Activated T-helper 9 cell treated with anti-CD3 and anti-CD28 coated beads, Interleukin-2, amount 50 U/mL, for 16 hours (primary cell): ENCODE measurements at regions not wholly inside any gene's neighbourhood (a gene's known extent, or its start where the extent isn't known, plus 50 kb on each side); places are given as distances from the start of the nearest gene placed in this dataset.
A peak's percentile ranks its signal among the peaks of the same experiment; 100 is the strongest.
"Not testable (repeated sequence)": the region's sequence is repeated elsewhere in the genome, so short reads cannot be mapped to it uniquely, and the experiment has no call there.

Source experiments
- DNase-seq: peaks from one replicate; pipeline ENCODE4 v3.0.0-alpha.2; 2020; ENCODE audit warnings: low read depth

DNA sequence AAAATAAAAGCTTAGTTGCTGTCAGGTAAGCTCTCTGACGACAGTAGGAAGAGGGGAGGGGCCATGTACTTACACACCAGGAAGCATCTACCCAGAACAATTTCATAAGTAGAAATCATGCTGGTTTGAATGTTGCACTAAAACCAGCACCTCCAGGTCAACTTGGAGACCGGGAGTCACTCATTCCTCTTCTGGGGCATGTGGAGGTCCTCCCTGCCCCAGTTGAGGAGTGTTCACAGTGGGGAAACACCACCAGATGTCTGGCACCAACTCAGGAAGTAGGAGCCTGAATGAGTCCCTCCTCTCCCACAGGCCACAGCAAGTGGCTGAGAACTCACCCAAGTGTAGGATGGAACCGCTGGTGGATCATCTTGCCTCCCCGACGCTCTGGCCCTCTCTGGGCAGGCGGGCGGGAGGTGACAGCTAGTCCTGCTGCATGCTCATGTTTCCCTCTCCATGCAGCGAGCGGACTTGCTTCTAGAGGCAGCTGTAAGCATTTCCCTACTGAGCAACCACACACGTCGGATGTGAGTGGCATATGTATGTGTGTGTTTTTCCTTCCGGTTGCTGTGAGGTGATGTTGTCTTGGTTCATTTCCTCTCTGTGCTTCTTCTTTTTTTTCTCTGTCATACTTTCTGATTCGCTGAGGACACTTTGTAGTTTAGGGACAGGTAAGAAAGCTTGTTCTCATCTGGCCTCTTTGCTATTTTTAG lies 149.5 kb upstream of the NEDD9 start:
- DNase-seq, result peak; percentile 52

DNA sequence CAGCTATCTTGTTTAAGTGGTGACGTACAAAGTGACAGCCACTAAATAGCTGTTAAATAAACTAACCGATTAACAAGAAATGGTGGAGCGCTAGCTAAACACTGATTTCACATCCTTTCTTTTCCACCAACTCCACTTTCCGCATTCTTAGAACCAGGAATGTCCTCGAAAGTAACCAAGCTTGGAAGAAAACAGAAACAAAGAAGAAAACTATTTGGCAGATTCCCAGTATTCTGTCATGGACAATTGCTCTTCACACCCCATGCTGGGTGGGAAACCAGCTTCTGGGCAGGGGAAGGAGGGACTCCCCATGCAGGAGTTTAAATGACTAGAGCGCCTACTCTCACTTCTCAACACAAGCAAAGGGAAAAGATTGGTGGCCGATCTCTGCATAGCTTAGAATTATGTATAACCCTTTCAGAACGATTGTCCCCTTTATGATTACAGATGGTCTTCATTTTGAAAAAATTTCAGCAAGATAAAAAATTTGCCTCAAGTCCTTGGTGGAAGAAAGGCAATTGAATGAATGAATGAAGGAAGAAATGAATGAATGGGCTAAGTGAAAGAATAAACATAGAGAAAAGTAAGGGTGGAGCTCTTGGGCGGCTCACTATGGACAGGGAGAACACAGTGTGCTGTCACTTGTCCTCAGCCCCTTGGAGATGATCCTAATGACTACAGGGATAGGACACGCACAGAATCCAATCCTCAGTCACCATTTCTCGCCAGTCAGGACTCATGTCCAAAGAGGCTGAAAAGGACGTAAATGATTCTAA lies 148.7 kb upstream of the NEDD9 start:
- no peak for DNase-seq

GRCh38 chr6:11380549-11380948 lies 148.1 kb upstream of the NEDD9 start:
- no peak for DNase-seq

DNA sequence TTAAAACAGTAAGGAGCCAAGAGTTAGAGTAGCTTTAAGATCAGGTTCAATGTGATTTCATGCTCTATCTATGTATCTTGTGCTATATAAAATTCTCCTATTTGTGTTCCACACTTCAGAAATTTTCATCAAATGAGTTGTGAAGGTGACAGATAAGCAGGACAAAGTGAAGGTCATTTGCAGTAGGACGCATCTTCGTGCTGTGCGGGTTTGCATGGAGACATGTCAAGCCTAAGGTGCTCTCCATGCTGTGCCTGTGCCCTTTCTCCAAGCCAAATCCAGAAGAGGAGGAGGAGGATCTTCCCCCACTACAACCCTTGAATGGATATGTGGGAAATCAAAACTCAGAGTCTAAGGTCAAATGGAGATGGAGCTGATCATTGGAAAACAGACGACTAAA lies 147.3 kb upstream of the NEDD9 start:
- DNase-seq, result no peak

DNA sequence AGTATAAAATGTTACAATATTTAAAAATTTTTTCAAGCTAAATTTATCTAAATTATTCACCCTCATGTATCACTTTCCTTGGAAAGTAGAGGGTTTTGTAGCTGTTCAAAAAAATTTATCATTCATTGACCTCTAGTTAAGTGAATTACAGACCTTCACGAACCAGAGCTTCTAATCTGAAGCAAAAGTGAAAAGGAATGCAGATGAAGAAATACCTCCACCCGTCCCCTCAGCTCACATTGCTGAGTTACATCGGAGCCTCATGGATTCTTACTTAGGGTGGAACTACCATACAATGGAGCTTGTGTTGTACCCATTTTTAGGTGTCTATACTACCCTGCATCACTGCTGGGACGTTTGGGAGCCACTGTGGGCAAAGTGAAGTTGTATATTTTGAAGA lies 146.2 kb upstream of the NEDD9 start:
- DNase-seq, result no peak

- no peak for DNase-seq
These were observed 141.9 kb upstream of the NEDD9 start for GRCh38 chr6:11374036-11375010.

- no peak for DNase-seq
These were observed 140.7 kb upstream of the NEDD9 start for GRCh38 chr6:11373208-11373607.

DNA sequence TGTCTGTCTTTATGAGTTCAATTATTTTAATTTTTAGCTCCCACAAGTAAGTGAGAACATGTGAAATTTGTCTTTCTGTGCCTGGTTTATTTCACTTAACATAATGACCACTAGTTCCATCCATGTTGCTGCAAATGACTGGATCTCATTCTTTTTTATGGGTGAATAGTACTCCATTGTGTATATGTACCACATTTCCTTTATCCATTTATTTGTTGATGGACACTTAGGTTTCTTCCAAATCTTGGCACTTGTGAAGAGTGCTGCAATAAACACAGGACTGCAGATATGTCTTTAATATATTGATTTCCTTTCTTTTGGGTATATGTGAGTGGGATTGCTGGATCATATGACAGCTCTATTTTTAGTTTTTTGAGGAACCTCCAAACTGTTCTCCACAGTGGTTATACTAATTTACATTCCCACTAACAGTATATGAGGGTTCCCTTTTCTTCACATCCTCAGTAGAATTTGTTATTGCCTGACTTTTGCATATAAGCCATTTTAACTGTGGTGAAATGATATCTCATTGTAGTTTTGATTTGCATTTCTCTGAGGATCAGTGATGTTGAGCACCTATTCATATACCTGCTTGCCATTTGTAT lies 139.8 kb upstream of the NEDD9 start:
- not testable (repeated sequence) for DNase-seq

DNA sequence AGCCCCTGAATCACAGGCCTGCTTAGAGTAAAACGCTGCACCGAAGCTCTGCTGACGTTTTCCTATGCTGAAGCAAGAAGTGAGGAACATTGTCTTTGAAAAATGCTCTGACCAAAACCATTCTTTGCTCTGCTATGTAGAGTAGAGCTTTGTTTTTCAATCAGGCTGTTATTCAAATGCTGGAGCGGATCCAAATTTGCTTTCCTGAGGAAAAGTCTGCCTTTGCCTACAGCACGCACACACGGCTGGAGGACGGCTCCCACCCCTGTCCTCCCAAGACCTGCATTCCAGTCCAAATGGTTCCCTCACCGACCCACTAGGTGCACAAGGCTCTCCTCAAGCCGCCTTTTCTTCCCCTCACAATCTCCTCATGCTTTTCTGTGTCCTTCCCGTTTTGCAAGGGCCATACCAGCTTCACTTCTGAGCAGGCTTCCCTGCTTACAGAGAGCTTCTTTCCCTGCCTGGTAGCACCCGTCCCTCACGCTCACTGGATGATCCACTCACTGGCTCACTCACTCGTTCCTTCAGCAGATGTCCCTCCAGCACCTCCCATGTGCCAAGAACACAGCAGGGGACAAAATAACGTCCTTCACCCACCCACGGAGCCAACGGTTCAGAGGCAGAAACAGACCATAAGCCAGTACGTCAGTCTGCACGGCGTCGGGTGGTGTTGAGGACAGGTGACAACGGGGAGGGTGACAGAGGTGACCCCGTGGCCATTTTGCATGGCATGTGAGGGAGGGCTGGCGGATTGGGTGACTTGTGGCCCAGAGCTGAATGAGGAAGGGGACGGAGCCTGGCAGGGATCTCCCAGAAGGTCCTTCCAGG lies 137.9 kb upstream of the NEDD9 start:
- DNase-seq, result no peak

DNA sequence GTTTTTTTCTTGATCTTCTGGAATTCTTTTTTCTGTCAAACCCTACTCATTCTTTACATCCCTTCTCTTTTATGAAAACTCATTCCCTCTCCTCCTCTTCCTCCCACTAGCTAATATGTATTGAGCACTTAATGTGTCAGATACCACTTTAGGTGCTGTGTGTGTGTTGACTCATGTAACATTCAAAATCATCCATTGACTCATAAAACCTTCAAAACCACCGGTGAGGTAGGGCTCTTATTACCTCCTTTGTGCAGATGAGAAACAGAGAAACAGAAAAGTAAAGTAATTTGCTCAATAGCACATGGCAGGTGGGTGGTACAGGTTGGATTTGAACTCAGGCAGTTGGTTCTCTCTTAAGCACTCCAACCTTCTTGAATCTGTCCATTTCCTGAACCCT lies 136.3 kb upstream of the NEDD9 start:
- no peak for DNase-seq

GRCh38 chr6:11368264-11368663 lies 135.8 kb upstream of the NEDD9 start:
- no peak for DNase-seq

DNA sequence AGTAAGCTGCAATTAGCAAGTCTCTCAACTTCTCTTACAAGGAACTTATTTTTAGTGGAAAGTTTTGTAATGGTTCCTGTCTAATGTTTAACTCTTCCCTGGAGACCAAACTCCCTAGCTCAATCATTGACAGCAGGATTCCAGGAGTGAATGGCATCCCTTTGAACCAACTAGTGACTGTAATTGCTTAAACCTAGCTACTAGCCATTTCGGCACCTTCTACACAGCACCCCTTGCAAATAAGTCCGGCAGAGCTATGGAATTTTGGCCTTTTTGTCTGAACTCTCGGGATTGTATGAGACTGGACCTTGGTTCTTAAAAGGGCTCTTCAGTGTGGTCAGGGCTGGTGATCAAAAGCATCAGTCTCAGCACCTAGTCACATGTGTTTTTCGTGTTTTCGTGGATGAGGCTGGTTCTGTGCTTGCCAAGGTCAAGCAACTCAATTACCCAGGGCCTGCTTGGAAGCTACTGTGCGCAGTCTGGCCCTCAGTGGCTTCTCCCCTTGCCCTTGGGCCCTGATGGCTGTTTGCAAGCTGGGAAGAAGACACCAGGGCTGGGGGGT lies 135.3 kb upstream of the NEDD9 start:
- DNase-seq, result no peak

DNA sequence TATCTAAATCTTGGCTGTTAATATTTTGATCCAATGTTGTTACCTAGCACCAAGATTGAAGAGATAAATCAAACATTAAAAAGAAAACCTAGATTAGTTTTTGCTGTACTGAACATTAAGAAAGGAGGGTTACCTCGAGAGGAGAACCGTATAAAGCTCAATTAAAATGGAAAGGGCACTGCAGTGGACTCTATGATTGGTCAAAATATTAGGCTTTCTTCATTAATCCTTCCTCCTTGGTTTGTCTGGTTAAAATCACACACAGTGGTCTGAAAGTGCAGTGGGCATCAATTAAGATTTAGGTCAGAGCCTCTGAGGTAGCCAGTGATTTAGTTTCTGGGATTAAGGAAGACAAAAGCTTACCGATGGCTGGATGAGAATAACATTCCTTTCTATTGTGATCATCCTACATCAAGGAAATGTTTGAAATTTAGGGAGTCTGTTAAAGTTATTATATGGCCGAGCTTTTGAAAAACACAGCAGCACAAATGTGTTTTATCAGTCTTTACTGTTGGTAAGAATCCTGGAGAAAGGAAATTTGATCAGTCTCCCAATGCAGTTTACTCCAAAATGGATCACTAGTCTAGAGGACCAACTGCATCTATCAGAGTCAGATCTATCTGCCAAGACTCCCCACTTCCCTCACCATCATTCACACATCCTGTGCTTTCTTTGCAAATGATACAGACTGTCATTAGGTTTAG lies 134.6 kb upstream of the NEDD9 start:
- DNase-seq, result no peak

DNA sequence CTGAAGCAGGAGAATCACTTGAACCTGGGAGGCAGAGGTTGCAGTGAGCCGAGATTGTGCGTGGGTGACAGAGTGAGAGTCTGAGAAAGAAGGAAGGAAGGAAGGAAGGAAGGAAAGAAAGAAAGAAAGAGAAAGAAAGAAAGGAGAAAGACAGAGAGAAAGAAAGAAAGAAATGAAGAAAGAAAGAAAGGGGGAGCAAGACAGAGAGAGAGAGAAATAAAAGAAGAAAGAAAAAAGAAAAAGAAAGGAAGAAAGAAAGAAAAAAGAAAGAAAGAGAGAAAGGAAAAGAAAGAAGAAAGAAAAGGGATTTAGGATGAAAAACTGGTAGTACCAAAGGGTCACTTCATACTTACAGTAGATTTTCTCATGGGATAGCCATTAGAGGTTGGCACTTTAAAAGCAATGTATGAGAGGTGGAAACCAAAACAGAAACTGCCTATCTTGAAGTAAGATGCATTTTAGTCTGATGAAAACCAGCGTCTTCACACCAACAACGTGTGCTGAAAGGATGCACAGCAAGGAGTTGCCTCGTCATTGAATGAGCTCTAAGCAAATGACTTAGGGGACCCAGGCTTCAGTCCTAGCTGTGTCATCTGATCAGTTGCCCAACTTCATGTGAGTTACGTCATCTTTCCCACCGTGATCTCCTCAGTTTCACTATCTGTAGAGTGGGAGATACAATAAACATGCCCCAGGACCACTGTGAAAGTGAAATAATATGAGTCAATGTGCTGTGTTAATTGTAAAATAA lies 133.9 kb upstream of the NEDD9 start:
- DNase-seq, result peak; percentile 45

- DNase-seq, result no peak
These were observed 132.5 kb upstream of the NEDD9 start for GRCh38 chr6:11364971-11365397.

DNA sequence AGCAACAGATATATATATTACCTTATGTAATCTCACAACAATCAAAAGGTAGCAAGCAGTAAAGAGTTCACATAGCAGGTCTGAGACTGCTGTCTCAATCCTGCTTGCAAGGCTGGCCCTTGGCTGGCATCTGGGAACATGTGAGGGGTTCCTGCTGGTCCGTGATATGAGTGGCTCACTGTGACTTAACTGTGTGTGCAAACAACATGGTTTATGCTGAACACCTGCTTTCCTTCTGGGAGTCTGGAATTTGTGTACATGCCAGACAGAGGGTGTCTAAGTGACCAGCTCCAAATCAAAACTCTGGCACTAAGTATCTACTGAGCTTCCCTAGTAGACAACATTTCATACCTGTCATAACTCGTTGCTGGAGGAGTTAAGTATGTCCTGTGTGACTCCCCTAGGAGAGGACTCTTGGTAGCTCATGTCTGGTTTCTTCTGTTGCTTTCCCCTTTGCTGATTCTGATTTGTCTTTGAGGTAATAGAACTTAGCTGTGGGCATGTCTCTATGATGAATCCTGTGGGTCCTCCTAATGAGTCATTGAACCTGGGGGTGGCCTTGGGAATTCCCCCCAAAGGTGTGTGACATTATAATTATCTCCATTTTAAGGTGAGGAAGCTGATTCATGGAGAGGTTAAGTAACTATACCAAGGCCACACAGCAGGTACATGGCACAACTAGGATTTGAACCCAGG lies 131.6 kb upstream of the NEDD9 start:
- DNase-seq, result peak; percentile 59

DNA sequence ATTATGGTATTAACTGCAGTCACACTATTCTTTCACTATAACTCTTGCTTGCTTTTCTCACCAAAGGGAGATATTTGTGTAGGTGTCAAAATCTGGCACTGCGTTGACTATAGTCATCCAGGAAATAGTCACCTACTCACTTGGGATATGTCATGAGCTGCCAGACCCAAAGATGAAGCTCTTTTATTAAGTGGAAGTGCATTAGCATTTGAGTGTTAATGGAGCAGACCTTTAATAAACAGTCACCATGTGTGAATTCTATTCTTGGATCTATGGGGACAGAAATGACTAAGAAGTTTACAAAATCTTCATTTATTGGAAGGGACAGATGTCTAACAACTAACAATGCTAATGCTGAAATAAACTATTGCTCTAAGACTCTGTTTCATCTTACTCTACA lies 130.1 kb upstream of the NEDD9 start:
- no peak for DNase-seq

DNA sequence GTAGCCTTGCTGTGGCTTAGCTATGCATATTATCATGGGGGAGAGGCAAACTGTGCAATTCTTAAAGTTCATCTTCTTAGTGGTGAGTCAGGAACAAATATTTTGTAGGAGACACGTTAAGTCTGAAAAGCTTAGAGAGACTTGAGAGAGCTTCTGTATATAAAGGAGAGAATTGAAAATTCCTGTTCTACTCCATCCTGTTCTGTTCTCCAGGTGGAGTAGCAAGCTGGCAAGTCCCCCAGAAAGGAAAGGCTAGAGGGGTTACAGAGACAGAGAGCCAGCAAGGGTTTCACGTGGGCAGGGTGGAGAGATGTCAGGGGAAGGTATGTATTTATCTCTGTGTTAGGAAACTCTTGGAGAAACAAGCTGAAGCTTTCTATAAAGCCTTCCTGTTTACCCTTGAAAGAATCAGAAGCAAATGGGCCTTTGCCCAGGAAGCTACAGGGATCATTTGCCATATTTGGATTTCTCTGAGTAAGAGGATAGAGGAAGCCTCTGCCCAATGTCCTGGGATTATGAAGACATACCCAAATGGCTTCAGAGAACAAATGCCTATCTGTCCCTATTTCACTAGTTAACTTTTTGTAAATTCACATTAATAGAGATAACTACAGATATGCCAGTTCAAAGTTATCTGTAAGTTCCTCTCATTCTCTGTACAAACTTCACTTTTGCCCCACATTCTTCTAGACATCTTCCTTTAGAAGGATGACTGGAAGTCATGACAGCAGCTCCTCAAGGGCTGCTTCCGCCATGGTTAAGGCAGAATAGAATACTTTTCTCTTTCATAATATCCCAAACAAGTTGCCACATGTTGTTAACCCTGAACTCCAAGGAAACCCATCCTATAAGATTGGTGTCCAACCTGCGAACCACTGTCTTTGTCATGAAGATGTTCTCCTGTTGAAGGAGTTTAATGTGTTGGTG lies 126.7 kb upstream of the NEDD9 start:
- no peak for DNase-seq
